Cardiac muscle cell (in vitro differentiated cells and primary cell): ENCODE measurements at regions not wholly inside any gene's neighbourhood (a gene's known extent, or its start where the extent isn't known, plus 50 kb on each side); places are given as distances from the start of the nearest gene placed in this dataset.

Experiments
- DNase-seq, 2 donors: peaks; one replicate each; pipeline versions ENCODE4 v3.0.0 to v3.0.0-alpha.2; 2010 to 2017; ENCODE audit warnings: low read depth in 1 of 2, low spot score in 1 of 2
- H3K27ac ChIP-seq: fragments of 200-600 bp; sonication (generic); 2 replicates; pipeline ENCODE4 v1.5.1; 2016
- H3K27me3 ChIP-seq: fragments of 200-600 bp; sonication (generic); 2 replicates; pipeline ENCODE4 v1.6.0; 2016; ENCODE audit warnings: control low read depth
- H3K36me3 ChIP-seq: fragments of 200-600 bp; sonication (generic); 2 replicates; pipeline ENCODE4 v1.5.1; 2016; ENCODE audit warnings: control low read depth
- H3K4me1 ChIP-seq: fragments of 200-600 bp; sonication (generic); 2 replicates; pipeline ENCODE4 v1.8.1; 2017; ENCODE audit warnings: low read depth, mild to moderate bottlenecking, mixed run types
- H3K4me3 ChIP-seq: fragments of 200-600 bp; sonication (generic); 2 replicates; pipeline ENCODE4 v1.5.1; 2016; ENCODE audit warnings: mild to moderate bottlenecking
- H3K9me3 ChIP-seq: fragments of 200-600 bp; sonication (generic); 2 replicates; pipeline ENCODE4 v1.5.1; 2017; ENCODE audit warnings: low read depth, mild to moderate bottlenecking, control low read depth
- CTCF ChIP-seq: IDR thresholded peaks from 2 replicates; pipeline ENCODE4 v1.5.1; 2012; ENCODE audit warnings: low read depth, mild to moderate bottlenecking, low read length

GRCh38 chr9:121596515-121596914, 54.9 kb upstream of the DAB2IP start:
- H3K27ac ChIP-seq, result peak overlapping the region; percentile 98
- no peak for DNase-seq
- no peak overlapping the region for H3K4me3 ChIP-seq
- no peaks in the 10 kb centered on the region for H3K27me3 ChIP-seq
- peaks cover 18% of the 10 kb centered on the region for H3K4me1 ChIP-seq
- no peaks in the 10 kb centered on the region for H3K9me3 ChIP-seq
- H3K36me3 ChIP-seq, result no peaks in the 10 kb centered on the region
- TF ChIP-seq CTCF, result no peak

- Histone ChIP-seq H3K27ac (peak overlapping the region; percentile 98), H3K4me3 (peak overlapping the region; percentile 19), H3K27me3 (no peaks in the 10 kb centered on the region), H3K36me3 (no peaks in the 10 kb centered on the region), H3K4me1 (peaks cover 18% of the 10 kb centered on the region), H3K9me3 (no peaks in the 10 kb centered on the region)
- TF ChIP-seq CTCF, result no peak
- no peak for DNase-seq
Observed at GRCh38 chr9:121597698-121598166, 53.7 kb upstream of the DAB2IP start.

DNA sequence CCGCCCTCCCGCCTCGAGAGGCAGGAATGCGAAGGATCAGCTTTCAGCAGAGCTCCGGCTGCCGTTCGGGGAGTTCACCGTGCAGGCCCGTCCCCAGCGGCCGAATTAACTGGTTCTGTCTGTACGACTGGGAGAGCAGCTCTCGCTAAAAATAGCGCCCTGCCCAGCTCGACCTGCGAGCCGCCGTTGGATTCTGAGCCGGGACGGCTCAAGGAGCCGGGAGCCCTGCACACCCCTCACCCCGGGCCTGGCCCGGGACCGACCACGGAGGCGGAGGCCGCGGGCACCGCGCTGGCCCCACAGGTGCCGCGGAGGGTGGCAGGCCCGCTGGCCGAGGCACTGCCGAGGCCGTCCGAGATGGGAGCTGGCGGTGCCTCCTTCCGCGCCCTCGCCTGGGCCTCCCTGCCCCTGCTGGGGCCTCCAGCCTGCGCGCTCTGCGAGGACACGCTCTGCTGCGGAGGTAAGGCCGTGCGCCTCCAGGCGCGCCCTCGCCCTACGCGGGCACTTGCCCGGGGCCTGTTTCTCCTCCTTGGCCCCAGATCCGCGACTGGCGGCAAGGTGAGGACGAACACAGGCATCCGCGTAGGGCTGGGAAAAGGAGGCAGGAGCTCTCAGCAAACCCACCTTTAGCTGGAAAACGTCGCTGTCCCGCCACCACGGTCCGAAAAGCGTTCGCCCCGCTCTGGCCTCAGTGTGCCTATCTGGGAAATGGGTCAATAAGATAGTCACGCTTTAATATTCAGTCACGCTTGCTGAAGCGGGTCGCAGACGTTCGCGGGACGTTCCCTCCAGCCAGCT, 53.1 kb upstream of the DAB2IP start:
- Histone ChIP-seq H3K4me3 (peak overlapping the region; percentile 95), H3K27me3 (no peaks in the 10 kb centered on the region), H3K4me1 (peaks cover 21% of the 10 kb centered on the region), H3K27ac (peak overlapping the region; percentile 98), H3K9me3 (no peaks in the 10 kb centered on the region), H3K36me3 (no peaks in the 10 kb centered on the region)
- peak; percentile 25 for TF ChIP-seq CTCF
- DNase-seq, result peak; percentile 77 to 98

- TF ChIP-seq CTCF, result no peak
- H3K36me3 ChIP-seq, result no peaks in the 10 kb centered on the region
- H3K27me3 ChIP-seq, result no peaks in the 10 kb centered on the region
- peak overlapping the region; percentile 98 for H3K27ac ChIP-seq
- H3K9me3 ChIP-seq, result no peaks in the 10 kb centered on the region
- DNase-seq, result peak; percentile 40 to 98
- peak overlapping the region; percentile 95 for H3K4me3 ChIP-seq
- peaks cover 30% of the 10 kb centered on the region for H3K4me1 ChIP-seq
Observed at GRCh38 chr9:121598965-121599871, 52.2 kb upstream of the DAB2IP start.

GRCh38 chr9:121599872-121600585, 51.4 kb upstream of the DAB2IP start:
- Histone ChIP-seq H3K27ac (peak overlapping the region; percentile 98), H3K27me3 (no peaks in the 10 kb centered on the region)

More at GRCh38 chr9:121599872-121600585, 51.4 kb upstream of the DAB2IP start:
- DNase-seq, result peak in 1 of 2 donors; percentile 35
- peak overlapping the region; percentile 95 for H3K4me3 ChIP-seq
- H3K4me1 ChIP-seq, result peaks cover 38% of the 10 kb centered on the region
- no peaks in the 10 kb centered on the region for H3K9me3 ChIP-seq
- no peaks in the 10 kb centered on the region for H3K36me3 ChIP-seq
- no peak for TF ChIP-seq CTCF
